PFSK-1 (cell line): ENCODE measurements at regions not wholly inside any gene's neighbourhood (a gene's known extent, or its start where the extent isn't known, plus 50 kb on each side); places are given as distances from the start of the nearest gene placed in this dataset.

ENCODE experiments used
- FOXP2 ChIP-seq: optimal IDR thresholded peaks from 2 replicates; pipeline ENCODE3; 2011; ENCODE audit warnings: borderline replicate concordance, control low read depth, inconsistent platforms; ENCODE audit not compliant: insufficient read depth; ENCODE audit errors: extremely low read length, extremely low read depth
- POLR2AphosphoS5 ChIP-seq: IDR thresholded peaks from 2 replicates; pipeline ENCODE4 v1.6.1; 2012; ENCODE audit warnings: low read depth, mild to moderate bottlenecking, control low read depth, low read length, moderate library complexity
- REST ChIP-seq, 2 experiments: IDR thresholded peaks; 2 replicates each; pipeline versions ENCODE4 v1.6.1 to v1.8.0; 2011 to 2012; ENCODE audit warnings: low read depth in 2 of 2, low read length in 2 of 2, control low read depth in 1 of 2, inconsistent platforms in 1 of 2, mild to moderate bottlenecking in 1 of 2, moderate library complexity in 1 of 2; ENCODE audit not compliant: insufficient read depth in 1 of 2
- SIN3A ChIP-seq: IDR thresholded peaks from 2 replicates; pipeline ENCODE4 v1.6.1; 2012; ENCODE audit warnings: mild to moderate bottlenecking, low read length, moderate library complexity, borderline replicate concordance; ENCODE audit not compliant: insufficient read depth
- TAF1 ChIP-seq: IDR thresholded peaks from 2 replicates; pipeline ENCODE4 v1.6.1; 2012; ENCODE audit warnings: low read length, control low read depth, borderline replicate concordance; ENCODE audit not compliant: insufficient read depth

GRCh38 chr2:57809230-57809629 lies 237.4 kb upstream of the VRK2 start:
- TF ChIP-seq POLR2AphosphoS5: no peak
- no peak for TF ChIP-seq TAF1
- no peak for TF ChIP-seq REST (IDR thresholded peaks at IDR 0.05; ENCODE audit: insufficient read depth in 1 of 2, low read depth in 2 of 2, low read length in 2 of 2)
- TF ChIP-seq FOXP2: no peak
- no peak for TF ChIP-seq SIN3A

- TF ChIP-seq POLR2AphosphoS5 (no peak), SIN3A (no peak), REST (IDR thresholded peaks at IDR 0.05; ENCODE audit: insufficient read depth in 1 of 2, low read depth in 2 of 2, low read length in 2 of 2) (no peak), FOXP2 (no peak)
These were observed 225.5 kb upstream of the VRK2 start for GRCh38 chr2:57821088-57821487.

GRCh38 chr2:57828221-57828620 lies 218.4 kb upstream of the VRK2 start:
- TF ChIP-seq REST (IDR thresholded peaks at IDR 0.05; ENCODE audit: insufficient read depth in 1 of 2, low read depth in 2 of 2, low read length in 2 of 2): no peak
- TF ChIP-seq POLR2AphosphoS5: no peak
- TF ChIP-seq TAF1: no peak
- no peak for TF ChIP-seq FOXP2

- TF ChIP-seq POLR2AphosphoS5 (no peak), SIN3A (no peak), TAF1 (no peak), FOXP2 (no peak), REST (IDR thresholded peaks at IDR 0.05; ENCODE audit: insufficient read depth in 1 of 2, low read depth in 2 of 2, low read length in 2 of 2) (no peak)
These were observed 211.9 kb upstream of the VRK2 start for GRCh38 chr2:57834666-57835065.

GRCh38 chr2:57842531-57842930 lies 204.1 kb upstream of the VRK2 start:
- TF ChIP-seq FOXP2 (no peak), SIN3A (no peak), REST (IDR thresholded peaks at IDR 0.05; ENCODE audit: insufficient read depth in 1 of 2, low read depth in 2 of 2, low read length in 2 of 2) (no peak), TAF1 (no peak), POLR2AphosphoS5 (no peak)
